HG03045 (cell line): ENCODE measurements at regions not wholly inside any gene's neighbourhood (a gene's known extent, or its start where the extent isn't known, plus 50 kb on each side); places are given as distances from the start of the nearest gene placed in this dataset.
"Not testable (repeated sequence)": the region's sequence is repeated elsewhere in the genome, so short reads cannot be mapped to it uniquely, and the experiment has no call there.

Experiments
- ATAC-seq: cut with Tn5 transposase; IDR thresholded peaks from one replicate; pipeline ENCODE4 v1.9.1; 2021; ENCODE audit warnings: mild to moderate bottlenecking, moderate library complexity; ENCODE audit not compliant: unreplicated experiment

DNA sequence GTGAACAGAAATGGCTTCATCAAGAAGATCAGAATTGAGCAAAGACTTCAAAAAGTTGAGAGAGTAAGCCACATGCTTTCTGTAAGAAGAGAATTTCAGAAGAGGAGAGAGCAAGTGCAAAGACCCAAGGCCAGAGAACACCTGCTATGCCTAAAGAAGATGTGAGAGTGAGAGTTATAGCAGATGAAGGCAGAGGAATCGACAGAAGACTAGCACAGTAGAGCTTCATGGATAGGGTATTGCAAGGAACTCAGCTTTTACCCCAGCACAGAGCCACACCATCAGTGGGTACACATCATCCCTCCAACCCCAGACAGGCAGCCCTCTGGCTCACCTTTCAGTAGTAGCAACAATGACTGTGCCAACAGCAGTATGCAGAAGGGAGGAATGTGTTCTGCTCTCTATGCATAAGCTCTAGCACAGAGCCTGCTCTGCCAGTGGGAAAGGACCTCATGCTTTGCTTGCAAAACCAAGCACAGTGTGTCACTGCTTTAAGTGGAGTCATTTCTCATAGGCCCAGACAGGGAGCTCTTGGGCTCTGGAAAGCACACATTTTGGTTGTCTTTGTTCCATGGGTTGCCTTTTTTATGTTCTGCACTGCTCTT, 318.6 kb downstream of the NAF1 start:
- peak; percentile 57 for ATAC-seq

DNA sequence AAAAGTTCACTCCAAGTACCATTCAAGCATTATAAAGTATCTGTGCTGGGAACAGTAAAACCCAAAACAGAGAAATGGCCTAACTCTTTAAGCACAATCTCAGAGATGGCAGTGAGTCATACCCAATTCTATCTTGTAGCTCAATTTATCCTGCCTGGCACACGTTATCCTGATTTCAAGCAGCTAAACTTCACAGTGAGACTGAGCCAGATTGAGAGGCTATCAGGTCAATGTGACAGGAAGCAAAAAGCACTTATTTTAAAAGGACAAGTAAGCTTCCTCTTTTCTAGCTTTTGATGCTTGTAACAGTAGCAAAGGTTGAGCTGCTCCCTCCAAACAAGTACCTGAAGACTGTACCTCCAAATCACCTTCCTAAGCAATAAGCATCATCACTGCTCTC, 324.9 kb downstream of the NAF1 start:
- no peak for ATAC-seq

DNA sequence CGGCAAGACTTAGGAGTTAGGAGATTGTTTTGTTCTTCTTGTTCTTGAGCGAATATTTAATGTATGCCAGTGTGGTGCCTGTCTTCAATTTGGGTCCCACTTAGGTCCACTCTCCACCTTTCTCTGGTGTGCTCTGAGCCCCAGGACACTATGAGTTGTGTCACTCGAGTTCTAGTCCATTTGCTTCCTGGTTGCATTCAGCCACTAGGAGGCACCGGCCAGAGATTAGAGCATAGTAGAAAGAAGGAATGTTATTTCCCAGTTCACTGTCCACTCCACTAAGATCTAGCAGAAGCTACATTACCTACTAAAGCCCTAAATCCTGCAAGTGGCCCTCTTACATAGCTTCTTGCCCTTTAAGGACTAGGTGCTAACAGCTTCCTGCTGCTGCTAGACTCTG, 326.9 kb downstream of the NAF1 start:
- no peak for ATAC-seq

DNA sequence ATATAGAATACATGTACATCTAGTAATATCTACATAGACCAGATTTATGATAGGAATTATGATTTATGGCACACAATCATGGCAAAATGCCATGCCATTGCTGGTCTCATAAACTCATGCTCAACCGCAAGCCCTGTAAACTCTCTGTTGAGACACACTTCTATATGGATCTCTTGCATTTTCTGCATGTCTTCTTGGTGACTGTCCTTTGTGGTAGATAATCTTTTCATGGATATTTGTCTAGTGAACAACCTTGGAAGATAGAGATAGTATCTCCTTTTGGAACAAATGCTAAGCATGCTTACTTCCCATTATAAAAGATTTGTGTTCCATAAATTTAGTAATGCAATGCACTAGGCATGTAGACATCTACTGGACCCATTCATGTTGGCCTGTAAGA, 328.0 kb downstream of the NAF1 start:
- ATAC-seq = no peak

DNA sequence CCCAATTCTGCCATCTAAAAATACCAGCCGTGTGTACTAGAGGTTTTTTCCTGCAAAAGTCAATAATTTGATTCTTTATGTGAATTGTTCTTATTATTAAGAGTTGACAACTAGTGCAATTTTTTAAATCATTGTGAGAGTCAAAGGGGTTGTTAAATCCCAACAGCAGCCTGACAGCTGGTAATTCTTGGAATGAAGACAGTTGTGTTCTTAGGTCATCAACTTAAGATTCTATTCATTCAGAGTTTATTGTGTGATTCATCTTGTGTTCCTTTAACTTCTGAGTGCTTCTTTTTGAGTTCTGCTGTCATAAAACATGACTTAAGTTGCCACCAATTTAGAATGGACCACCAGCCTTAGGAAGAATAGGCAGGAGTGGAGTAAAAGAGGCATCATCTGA, 329.0 kb downstream of the NAF1 start:
- no peak for ATAC-seq

DNA sequence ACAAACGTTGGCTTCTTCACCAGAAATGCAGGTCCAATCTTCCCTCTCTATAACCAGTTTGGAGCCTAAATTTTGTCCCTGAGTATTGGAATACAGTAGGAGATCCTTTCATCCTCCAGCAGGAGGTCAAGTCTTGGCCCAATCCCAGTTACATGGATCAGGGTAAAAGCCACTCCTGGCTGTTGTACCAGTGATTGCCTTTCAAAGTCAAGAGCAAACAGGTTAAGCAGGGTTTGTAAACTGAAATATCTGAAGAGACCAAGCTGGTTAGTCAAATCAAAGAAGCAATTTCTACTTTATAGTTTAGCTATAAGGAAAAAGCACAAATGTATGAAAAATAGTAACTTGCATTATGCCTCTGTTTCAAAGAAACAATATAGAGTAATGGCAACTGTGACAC, 329.4 kb downstream of the NAF1 start:
- ATAC-seq = no peak

DNA sequence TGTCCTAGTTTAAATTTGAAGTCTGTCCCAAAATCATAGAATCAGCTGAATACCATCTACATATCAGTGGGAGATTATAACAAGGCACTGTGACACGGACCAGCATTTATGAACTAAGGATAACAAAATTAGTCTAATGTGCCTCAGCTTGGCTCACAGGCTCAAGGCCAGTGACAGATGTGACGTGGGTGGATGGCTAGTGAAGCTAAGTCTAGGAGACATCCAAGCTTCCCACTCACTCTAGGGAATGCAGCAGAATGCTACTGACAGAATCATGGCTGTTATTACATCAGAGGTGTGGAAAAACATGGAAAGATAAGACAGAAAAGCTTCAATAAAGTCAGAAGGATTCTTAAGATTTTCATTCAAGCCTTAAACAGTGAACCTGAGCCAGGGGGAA, 329.9 kb downstream of the NAF1 start:
- ATAC-seq = no peak

DNA sequence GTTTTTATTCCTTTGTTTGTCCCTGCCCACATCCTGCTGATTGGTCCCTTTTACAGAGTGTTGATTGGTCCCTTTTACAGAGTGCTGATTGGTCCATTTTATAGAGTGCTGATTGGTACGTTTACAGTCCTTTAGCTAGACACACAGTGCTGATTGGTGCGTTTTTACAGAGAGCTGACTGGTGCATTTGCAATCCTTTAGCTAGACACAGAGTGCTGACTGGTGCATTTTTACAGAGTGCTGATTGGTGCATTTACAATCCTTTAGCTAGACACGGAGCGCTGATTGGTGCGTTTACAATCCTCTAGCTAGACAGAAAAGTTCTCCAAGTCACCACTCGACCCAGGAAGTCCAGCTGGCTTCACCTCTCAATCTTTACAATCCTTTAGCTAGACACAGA, 330.4 kb downstream of the NAF1 start:
- not testable (repeated sequence) for ATAC-seq

DNA sequence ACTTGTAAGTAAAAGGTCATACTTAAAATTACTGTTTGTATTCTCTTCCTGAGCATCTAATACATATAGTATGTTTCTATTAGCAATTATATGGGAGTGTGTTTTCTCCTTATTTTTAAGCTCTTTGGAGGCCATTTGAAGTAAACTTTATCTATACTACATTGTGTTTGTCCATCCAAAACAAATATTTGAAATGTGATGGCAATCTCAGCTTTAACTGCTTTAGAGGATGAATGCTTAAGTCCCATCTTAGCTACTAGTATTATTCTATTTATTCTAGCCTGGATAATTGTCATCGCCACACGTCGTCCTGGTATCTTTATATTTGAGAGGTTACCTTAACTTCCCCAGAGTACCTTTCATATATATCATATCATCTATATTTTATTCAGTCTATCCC, 335.8 kb downstream of the NAF1 start:
- ATAC-seq = no peak

DNA sequence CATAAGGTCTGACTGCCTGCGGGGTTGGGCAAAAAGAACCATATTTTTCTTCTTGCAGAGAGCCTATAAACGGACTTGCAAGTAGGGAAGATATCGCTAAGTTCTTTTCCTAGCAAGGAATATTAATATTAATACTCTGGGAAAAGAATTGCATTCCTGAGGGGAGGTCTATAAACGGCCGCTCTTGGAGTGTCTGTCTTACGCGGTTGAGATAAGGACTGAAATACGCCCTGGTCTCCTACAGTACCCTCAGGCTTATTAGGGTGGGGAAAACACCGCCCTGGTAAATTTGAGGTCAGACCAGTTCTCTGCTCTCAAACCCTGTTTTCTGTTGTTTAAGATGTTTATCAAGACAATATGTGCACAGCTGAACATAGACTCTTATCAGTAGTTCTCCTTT, 349.3 kb downstream of the NAF1 start:
- not testable (repeated sequence) for ATAC-seq

DNA sequence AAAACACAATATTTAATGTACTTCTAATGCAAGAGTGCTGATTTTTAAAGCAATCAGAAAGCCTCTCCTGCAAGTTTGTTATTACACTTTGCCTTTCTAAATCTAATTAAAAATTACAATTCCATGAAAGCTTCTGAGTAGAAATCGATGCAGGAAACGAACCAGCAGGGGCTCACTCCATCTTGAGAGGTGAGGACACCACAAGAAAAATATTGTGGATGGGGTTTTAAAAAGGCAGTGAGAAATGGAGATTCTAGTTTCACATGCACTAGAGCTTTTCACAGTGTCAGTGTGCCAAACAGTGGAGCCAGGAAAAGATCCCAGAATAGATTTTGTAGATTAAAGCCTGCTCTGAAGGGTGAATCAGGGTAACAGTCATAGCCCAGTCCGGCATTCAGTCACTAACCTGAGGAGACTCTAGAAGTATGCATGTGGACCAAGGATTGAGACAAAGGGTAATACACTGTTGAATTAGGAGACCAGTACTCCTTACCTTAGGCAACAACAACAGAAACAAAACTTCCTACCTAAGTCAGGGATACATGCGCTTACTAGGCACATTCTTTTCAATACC, 362.3 kb downstream of the NAF1 start:
- ATAC-seq = no peak

DNA sequence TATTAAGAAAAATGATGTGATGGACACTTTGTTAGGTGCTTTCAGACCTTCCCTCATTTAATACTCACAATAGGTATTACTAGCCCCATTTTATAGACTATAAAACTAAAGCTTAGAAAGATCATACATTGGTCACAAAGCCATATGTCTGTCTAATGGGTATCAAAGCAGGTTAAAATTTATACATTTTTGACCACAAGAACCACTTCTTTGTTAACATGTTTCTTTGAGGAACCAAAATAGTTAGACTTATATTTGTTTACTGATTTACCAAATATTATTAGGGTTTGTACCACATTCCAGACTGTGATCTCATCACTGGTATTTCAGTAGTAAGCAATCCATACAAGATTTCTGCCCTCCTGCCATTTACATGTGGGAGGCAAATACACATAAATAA, 363.3 kb downstream of the NAF1 start:
- ATAC-seq = no peak

DNA sequence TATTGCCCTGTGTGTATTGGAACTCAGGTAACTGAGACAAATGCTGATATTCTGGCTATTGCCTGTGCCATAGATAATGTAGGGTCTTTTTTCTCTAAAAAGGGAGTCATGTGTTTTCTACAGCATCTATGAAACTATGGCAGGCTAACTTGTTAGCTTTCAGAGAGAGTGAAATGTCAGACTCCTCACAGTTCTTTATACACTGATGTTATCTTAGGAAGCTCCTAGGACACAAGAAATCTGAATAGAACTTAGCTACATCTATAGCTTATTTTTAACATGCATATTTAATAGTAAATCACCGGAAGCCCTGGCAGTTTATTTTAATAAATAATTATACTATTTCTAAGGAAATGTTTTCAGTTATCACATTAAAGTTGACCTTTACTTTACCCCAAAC, 369.6 kb downstream of the NAF1 start:
- no peak for ATAC-seq

DNA sequence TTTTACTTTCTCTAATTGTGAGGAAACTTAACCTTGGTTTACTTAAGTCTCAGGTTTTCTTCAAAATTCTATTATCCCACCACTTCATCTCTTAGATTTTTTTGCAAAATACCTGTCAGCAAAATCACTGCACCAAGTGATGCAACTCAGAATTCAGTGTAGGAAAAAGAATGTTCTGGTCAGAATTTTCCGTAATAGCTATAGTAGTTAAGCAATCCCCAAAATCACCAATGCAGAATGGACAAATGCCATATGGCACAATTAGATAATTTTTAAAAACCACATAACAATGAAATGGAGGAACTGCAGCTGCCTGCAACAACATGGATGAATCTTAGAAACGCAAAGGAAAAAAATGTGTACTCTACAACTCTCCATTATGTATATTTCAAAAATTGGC, 373.1 kb downstream of the NAF1 start:
- ATAC-seq = no peak

DNA sequence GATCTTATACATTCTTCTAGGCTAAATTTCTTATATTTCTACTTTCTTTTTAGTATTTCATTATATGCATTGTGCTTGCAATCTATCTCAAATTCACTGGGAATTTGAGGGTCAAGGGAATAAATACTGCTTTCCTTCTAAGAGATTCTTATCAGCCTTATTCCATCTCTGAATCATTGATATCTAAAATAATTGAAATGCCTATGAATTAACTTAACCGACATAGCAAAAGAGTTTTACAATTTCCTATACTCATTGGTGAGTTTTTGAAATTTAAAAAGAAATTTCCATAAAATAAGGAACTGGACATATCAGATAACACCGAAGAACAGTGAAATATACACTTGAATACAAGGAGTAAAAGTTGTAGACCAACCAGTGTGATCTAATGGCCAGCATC, 373.7 kb downstream of the NAF1 start:
- no peak for ATAC-seq

DNA sequence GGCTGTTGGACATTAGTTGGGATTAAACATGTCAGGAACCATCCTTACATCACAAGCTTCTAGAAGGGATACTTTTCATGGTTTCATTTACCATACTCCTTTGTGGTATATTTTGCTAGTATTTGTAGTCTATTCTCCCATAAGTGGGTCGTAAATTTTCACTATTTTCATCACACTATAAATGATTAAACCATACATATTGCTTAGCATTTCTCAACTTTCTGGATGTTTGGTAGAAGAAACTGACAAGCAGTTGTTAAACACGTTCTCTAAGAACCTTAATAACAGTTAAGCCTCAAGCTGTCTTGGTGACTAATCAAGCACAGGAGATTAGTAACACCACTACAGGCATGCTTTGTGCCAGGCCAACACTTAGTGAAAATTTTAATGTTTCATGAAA, 375.5 kb downstream of the NAF1 start:
- ATAC-seq = no peak

DNA sequence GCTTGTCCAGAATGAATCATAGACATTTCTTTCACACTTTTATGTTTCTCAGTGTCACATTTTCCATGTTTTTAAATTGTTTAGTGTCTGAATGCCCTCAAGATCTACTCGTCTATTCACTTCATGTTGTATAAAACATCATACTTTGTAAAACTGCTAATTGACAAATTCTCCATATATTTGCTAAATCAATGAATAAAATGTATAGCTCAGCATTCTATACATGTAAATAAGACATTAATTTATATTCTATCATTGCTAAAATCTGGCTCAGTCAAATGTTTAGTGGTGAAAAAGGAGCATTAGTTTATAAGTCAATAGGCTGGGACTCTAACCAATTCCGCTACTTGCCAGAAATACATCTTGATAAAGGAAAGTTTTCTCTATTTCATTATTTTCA, 379.6 kb downstream of the NAF1 start:
- no peak for ATAC-seq

DNA sequence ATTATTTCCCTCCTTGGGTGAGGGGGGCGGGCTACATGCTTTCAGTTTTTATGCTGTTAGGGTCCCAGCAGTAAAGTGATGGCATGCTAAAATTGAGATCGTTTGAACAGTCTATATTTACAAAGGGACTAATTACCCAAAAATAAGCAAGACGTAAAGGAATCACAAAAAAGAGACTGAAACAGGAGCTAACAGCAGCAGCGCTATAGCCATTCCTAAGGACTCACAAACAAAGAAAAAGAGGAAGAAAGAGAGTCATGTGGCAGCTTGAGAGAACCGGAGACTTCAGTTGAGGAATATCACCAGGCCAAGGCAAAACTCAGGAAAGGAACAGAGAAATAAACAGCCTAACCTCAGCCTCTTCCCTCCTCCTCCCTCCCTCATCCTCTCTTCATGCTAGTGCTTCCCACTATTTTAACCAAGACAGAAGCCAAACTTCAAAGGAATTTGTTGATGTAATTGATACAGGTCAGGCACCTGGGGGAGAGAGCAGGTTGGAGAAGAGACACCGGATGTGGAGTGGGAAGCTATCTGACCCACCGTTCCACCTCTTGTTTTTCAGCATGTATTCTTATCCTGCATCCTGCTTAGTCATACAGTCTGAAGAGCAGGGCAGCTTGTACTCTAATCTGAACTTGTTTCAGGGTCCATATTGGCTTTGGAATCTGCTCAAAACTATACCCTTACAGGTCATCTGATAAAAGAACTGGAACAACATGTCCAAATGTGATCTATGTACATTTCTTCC, 383.7 kb downstream of the NAF1 start:
- no peak for ATAC-seq

DNA sequence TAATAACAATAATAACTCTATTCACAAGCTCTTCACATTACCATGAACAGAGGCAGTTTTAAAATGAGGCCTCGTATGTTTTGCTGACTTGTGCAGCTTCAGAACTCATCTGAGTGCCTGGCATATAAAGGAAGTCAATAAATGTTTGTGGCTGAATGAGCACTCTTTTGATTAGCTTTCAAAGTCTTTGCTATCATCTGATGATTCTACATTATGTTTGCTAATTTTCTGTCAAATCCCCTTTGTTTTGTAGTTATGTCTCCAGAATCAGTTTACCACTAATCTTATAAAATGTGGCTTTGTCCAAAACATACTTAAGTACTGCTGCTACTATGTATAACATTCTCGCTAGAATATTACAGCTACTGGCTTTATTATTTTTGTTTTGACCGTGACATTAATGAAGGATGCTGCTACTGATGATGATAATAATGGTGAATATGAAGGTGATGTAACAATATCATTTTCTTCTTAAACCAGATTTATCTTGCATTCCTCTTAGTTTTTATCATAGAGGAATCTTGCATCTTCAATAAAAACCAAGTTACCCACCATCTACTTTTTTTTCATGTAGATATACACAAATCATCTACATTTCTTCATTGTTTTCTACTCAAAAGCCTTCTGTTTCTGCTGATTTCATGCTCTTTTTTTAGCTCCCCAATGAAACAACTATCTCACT, 384.5 kb downstream of the NAF1 start:
- no peak for ATAC-seq

DNA sequence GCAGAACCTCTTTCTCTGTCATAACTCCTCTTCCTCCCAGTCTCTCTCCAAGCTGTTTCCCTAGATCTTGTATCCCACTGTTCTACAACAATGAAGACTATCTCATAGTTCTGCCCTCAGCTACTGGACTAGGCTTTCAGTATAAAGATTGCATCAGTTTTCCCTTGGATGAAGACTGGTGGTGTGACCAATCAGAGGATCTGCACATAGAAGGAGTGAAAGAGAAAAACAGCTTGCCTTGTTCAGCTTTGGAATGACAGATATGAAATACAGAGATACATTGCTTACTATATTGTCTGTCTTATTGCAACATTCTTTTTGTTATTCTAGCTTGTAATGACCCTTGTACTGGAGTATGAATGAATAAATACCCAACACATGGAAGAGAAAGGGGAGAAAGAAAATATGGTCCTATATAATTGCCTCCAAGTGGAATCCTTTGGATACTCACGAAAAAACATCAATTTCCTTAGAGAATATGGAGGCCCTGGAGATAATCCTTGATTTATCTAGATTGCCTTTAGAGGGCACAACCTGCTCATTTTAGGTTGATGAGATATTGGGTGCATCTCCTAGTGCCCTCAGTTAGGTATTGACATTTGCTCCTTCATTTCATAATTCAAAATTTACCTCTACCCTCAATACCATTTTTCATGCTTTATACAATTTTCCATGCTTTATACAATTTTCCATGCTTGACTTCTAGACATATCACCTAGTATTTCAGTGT, 395.8 kb downstream of the NAF1 start:
- no peak for ATAC-seq

DNA sequence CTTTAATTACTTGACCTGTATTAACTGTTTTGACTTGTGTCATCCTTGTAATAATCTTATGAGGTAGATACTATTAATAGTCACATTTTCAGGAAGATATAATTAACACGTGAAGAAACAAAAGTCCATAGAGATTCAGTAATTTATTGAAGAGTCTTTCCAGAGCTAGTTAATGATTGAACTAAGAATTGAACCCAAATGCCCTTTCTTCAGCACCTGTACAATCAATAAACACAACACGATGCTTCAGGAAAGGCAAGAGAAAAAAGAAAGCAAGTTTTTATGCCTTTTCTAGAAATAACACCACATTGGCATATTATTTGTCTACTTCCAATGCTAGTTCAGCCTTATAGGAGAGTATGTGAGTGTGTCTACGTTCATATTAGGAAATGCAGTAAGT, 399.6 kb downstream of the NAF1 start:
- no peak for ATAC-seq
